IMR-90 (cell line): ENCODE measurements at regions not wholly inside any gene's neighbourhood (a gene's known extent, or its start where the extent isn't known, plus 50 kb on each side); places are given as distances from the start of the nearest gene placed in this dataset.

Experiments
- ATAC-seq: fragments of 200-7000 bp; cut with Tn5 transposase; 2 replicates; pipeline ENCODE4 v1.9.1; 2020; ENCODE audit warnings: low read depth, mild to moderate bottlenecking, moderate library complexity
- BruUV-seq: library from RNA; stranded (reverse); fragments of 400-500 nt; replicated peaks from 2 replicates; lab custom pipeline; 2021; lab: Mats Ljungman, UMichigan
- CTCF ChIA-PET: fragments of 300-600 bp; formaldehyde crosslinking; extraction: SDS; loops from one replicate; lab custom pipeline; 2021; ENCODE audit warnings: antibody characterized with exemption; lab: Yijun Ruan, JAX
- POLR2A ChIA-PET: fragments of 300-600 bp; sonication (Branson Sonifier 250); formaldehyde crosslinking; loops from one replicate; lab custom pipeline; 2022; ENCODE audit warnings: antibody characterized with exemption; ENCODE audit not compliant: unreplicated experiment; lab: Charles Lee
- DNase-seq: peaks from one replicate; pipeline ENCODE4 v3.0.0; 2013
- H2AFZ ChIP-seq: replicated peaks from 2 replicates; pipeline ENCODE3; 2013; ENCODE audit warnings: low read length, mild to moderate bottlenecking; ENCODE audit not compliant: poor library complexity
- H2AK5ac ChIP-seq: 2 replicates; pipeline ENCODE4 v1.6.1; 2013; ENCODE audit warnings: low read depth, low read length, inconsistent platforms
- H2AK9ac ChIP-seq: replicated peaks from 2 replicates; pipeline ENCODE3; 2013; ENCODE audit warnings: mild to moderate bottlenecking, low read depth, low read length, moderate library complexity; ENCODE audit not compliant: poor library complexity
- H2BK120ac ChIP-seq: 2 replicates; pipeline ENCODE4 v1.6.1; 2013; ENCODE audit warnings: low read depth, low read length, inconsistent platforms
- H2BK15ac ChIP-seq: 3 replicates; pipeline ENCODE4 v1.6.1; 2013; ENCODE audit warnings: low read depth, low read length, inconsistent platforms
- H2BK20ac ChIP-seq: 2 replicates; pipeline ENCODE4 v1.6.1; 2013; ENCODE audit warnings: low read depth, mild to moderate bottlenecking, inconsistent platforms, low read length, moderate library complexity
- H2BK5ac ChIP-seq: 2 replicates; pipeline ENCODE4 v1.6.1; 2013; ENCODE audit warnings: mild to moderate bottlenecking, low read depth, low read length, inconsistent platforms; ENCODE audit not compliant: poor library complexity, severe bottlenecking
- H3K14ac ChIP-seq: replicated peaks from 2 replicates; pipeline ENCODE4 v1.6.1; 2013; ENCODE audit warnings: low read depth, low read length, inconsistent platforms
- H3K18ac ChIP-seq: 2 replicates; pipeline ENCODE4 v1.6.1; 2013; ENCODE audit warnings: low read depth, low read length, control low read depth
- H3K23ac ChIP-seq: 2 replicates; pipeline ENCODE4 v1.6.1; 2013; ENCODE audit warnings: low read depth, low read length, inconsistent platforms
- H3K27ac ChIP-seq: 2 replicates; pipeline ENCODE4 v1.5.1; 2013; ENCODE audit warnings: mild to moderate bottlenecking, control low read depth, low read length; ENCODE audit not compliant: insufficient read depth
- H3K27me3 ChIP-seq: 2 replicates; pipeline ENCODE4 v1.6.1; 2013; ENCODE audit warnings: low read length; ENCODE audit not compliant: control insufficient read depth, insufficient read depth
- H3K36me3 ChIP-seq: 2 replicates; pipeline ENCODE4 v1.6.1; 2013; ENCODE audit warnings: low read length, mixed read lengths; ENCODE audit not compliant: control insufficient read depth, insufficient read depth
- H3K4ac ChIP-seq: 2 replicates; pipeline ENCODE4 v1.6.1; 2013; ENCODE audit warnings: low read depth, low read length, inconsistent platforms
- H3K4me1 ChIP-seq: 2 replicates; pipeline ENCODE4 v1.6.1; 2013; ENCODE audit warnings: low read length, mixed read lengths; ENCODE audit not compliant: control insufficient read depth, insufficient read depth
- H3K4me2 ChIP-seq: 2 replicates; pipeline ENCODE4 v1.6.1; 2013; ENCODE audit warnings: low read depth, mild to moderate bottlenecking, control low read depth, low read length, moderate library complexity
- H3K4me3 ChIP-seq: 2 replicates; pipeline ENCODE4 v1.5.1; 2013; ENCODE audit warnings: low read depth, mild to moderate bottlenecking, control low read depth, low read length, moderate library complexity; ENCODE audit not compliant: insufficient read depth
- H3K56ac ChIP-seq: 2 replicates; pipeline ENCODE4 v1.6.1; 2013; ENCODE audit warnings: low read length, inconsistent platforms; ENCODE audit not compliant: insufficient read depth; ENCODE audit errors: extremely low read depth
- H3K79me1 ChIP-seq, 2 experiments: 2 replicates each; pipeline ENCODE4 v1.6.1; 2013; ENCODE audit warnings: low read length in 2 of 2, inconsistent platforms in 1 of 2, low read depth in 1 of 2
- H3K9ac ChIP-seq: 2 replicates; pipeline ENCODE4 v1.6.1; 2013; ENCODE audit warnings: low read depth, low read length, control low read depth
- H3K9me1 ChIP-seq: 2 replicates; pipeline ENCODE4 v1.6.1; 2013; ENCODE audit warnings: low read length, inconsistent platforms; ENCODE audit not compliant: insufficient read depth
- H3K9me3 ChIP-seq: 2 replicates; pipeline ENCODE4 v1.6.1; 2013; ENCODE audit warnings: low read length; ENCODE audit not compliant: control insufficient read depth, insufficient read depth
- H4K20me1 ChIP-seq: 2 replicates; pipeline ENCODE4 v1.6.1; 2013; ENCODE audit warnings: low read length, inconsistent platforms; ENCODE audit not compliant: insufficient read depth
- H4K5ac ChIP-seq: 2 replicates; pipeline ENCODE4 v1.6.1; 2013; ENCODE audit warnings: mild to moderate bottlenecking, low read depth, low read length, control low read depth
- H4K8ac ChIP-seq, 2 experiments: 2 replicates each; pipeline ENCODE4 v1.6.1; 2013; ENCODE audit warnings: low read depth in 2 of 2, low read length in 2 of 2, control low read depth in 1 of 2, inconsistent platforms in 1 of 2
- H4K91ac ChIP-seq: 2 replicates; pipeline ENCODE4 v1.6.1; 2013; ENCODE audit warnings: low read depth, low read length, inconsistent platforms; ENCODE audit not compliant: insufficient read depth
- BHLHE40 ChIP-seq: fragments of 150-350 bp; IDR thresholded peaks from 2 replicates; pipeline ENCODE4 v1.6.1; 2016; ENCODE audit warnings: mild to moderate bottlenecking, low read depth, low read length
- FOS ChIP-seq: fragments of 150-350 bp; IDR thresholded peaks from 2 replicates; pipeline ENCODE4 v1.6.1; 2016; ENCODE audit warnings: low read depth, low read length
- MAZ ChIP-seq: IDR thresholded peaks from 2 replicates; pipeline ENCODE4 v1.6.1; 2012; ENCODE audit warnings: low read depth, mild to moderate bottlenecking, low read length, improper control_type of control experiment, moderate library complexity, borderline replicate concordance
- POLR2A ChIP-seq: IDR thresholded peaks from 2 replicates; pipeline ENCODE4 v1.6.1; 2012; ENCODE audit warnings: mild to moderate bottlenecking, low read depth, low read length
- RAD21 ChIP-seq: IDR thresholded peaks from 2 replicates; pipeline ENCODE4 v1.6.1; 2012; ENCODE audit warnings: low read length, improper control_type of control experiment
- RCOR1 ChIP-seq: IDR thresholded peaks from 2 replicates; pipeline ENCODE4 v1.6.1; 2012; ENCODE audit warnings: mild to moderate bottlenecking, low read length, improper control_type of control experiment; ENCODE audit not compliant: insufficient replicate concordance
- RFX5 ChIP-seq: IDR thresholded peaks from 2 replicates; pipeline ENCODE4 v1.8.0; 2012; ENCODE audit warnings: low read depth, mild to moderate bottlenecking, low read length, moderate library complexity
- SMC3 ChIP-seq: fragments of 150-350 bp; IDR thresholded peaks from 2 replicates; pipeline ENCODE4 v1.6.1; 2016; ENCODE audit warnings: low read depth, mild to moderate bottlenecking, antibody characterized with exemption, low read length, moderate library complexity
- WGBS, 2 experiments: methylation state at CpG; one replicate each; pipeline versions ENCODE4 v1.1.5 to v1.1.7; 2013; ENCODE audit warnings: missing lambda C conversion rate in 2 of 2; ENCODE audit not compliant: insufficient read length in 1 of 2; ENCODE audit errors: extremely low coverage in 2 of 2; 5-methylcytosine and 5-hydroxymethylcytosine counted together
- dilution Hi-C: fragments of 300-500 bp; cut with HindIII; formaldehyde crosslinking; loops from one replicate; pipeline ENCODE4 v1.14.3; 2018; ENCODE audit warnings: low sequenced_read_pairs; ENCODE audit not compliant: unreplicated experiment
- in situ Hi-C: fragments of 300-500 bp; cut with MboI; formaldehyde crosslinking; loops from 3 replicates; pipeline ENCODE4 v1.14.3; 2019; ENCODE audit warnings: low sequenced_read_pairs, inconsistent platforms, mixed read lengths
- intact Hi-C: fragments of 100-400 bp; cut with micrococcal nuclease; formaldehyde crosslinking; loops from 2 replicates; pipeline ENCODE4 v1.10.0; 2022

DNA sequence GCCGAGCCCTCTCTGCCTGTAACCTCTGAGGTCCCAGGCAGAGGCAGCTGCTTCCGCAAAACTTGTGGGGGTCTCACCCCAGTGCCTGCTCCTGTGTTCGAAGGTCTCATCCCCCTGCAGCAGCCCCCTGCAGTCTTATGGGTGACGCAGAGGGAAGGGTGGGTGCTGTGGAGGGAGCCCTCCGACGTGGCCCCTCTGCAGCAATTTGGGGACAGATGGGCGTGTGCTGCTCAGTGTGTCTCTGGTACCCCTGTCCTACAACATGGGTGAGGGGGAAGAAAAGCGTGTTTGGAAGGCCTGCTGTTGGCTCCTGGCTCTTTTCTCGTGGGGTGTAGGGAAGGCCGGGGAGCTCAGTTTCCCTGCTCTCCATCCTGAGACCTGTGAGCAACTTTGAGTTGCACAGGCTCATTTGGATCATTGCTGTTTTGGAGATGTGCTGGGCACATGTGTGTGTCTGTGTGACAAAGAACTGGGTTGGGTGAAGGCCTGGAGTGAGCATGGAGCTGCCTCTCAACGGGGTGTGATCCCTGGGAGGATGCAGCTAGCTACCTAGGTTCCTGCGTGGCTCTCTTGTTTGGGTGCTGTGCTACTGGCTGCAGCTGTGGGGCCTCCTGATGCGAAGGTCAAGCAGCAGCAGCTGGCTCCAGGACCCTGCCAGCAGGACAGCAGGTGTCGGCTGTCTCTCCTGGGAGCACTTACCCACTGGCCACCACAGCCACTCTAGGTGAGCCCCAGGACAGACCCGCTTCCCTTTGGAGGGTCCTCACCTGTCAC, 179.6 kb upstream of the PITX1 start:
- Histone ChIP-seq H3K79me1 (peaks cover 3 to 27% of the 10 kb centered on the region in 2 experiments; a peak in 3 of 4 replicates), H3K4me1 (peaks cover 33% of the 10 kb centered on the region), H3K56ac (no peak overlapping the region), H3K9me3 (no peaks in the 10 kb centered on the region), H3K4ac (0 out of 2 replicates have a peak overlapping the region, but pooled peaks have one; percentile 7), H3K23ac (no peak overlapping the region), H2AK9ac (no peak overlapping the region), H3K4me2 (no peak overlapping the region), H4K91ac (peak overlapping the region; percentile 52), H3K4me3 (no peak overlapping the region), H4K5ac (no peak overlapping the region), H3K9ac (no peak overlapping the region), H2BK15ac (peak overlapping the region; percentile 35; the same call in 1 of the 3 replicates), H2AFZ (peak overlapping the region; percentile 2), H2BK120ac (no peak overlapping the region), H4K20me1 (no peaks in the 10 kb centered on the region), H3K27me3 (no peaks in the 10 kb centered on the region), H3K9me1 (peaks cover 25% of the 10 kb centered on the region), H3K18ac (no peak overlapping the region), H2BK5ac (no peak overlapping the region), H3K36me3 (no peaks in the 10 kb centered on the region), H3K14ac (no peak overlapping the region), H2BK20ac (no peak overlapping the region), H2AK5ac (peak overlapping the region; percentile 33; the same call in 1 of the 2 replicates), H3K27ac (no peak overlapping the region), H4K8ac (no peak overlapping the region)
- no peak for TF ChIP-seq BHLHE40
- TF ChIP-seq RAD21 = no peak
- no peak for TF ChIP-seq FOS
- TF ChIP-seq SMC3 = no peak
- no peak for TF ChIP-seq POLR2A
- TF ChIP-seq RFX5 = no peak
- no peak for TF ChIP-seq MAZ
- no peak for TF ChIP-seq RCOR1
- in situ Hi-C loops (no loop called here), dilution Hi-C loops (no loop called here), intact Hi-C loops (no loop called here)
- no peak for DNase-seq
- 84% methylated on average over 5 of the region's 15 CpGs; no CpG with 5 or more reads in 1 of the 2 experiments for WGBS, 2 experiments
- ChIA-PET CTCF (interaction anchor here (0.7 kb wide), 1 partner anchor 307 kb away, joined by 4 read pairs; no protein-coding TSS in a partner anchor), POLR2A (no interaction called here)
- no peak for ATAC-seq
- BruUV-seq = no TSS peak
